Stimulated activated CD4-positive, alpha-beta T cell treated with anti-CD3 and anti-CD28 coated beads, Interleukin-2, amount 100 ng/mL, for 48 hours (primary cell): ENCODE measurements at regions not wholly inside any gene's neighbourhood (a gene's known extent, or its start where the extent isn't known, plus 50 kb on each side); places are given as distances from the start of the nearest gene placed in this dataset.

Experiments
- DNase-seq, 2 donors: peaks; one replicate each; pipeline ENCODE4 v3.0.0-alpha.2; 2020

- DNase-seq: peak; percentile 78 to 80
Observed at GRCh38 chr11:116276051-116277044, 496.4 kb downstream of the BUD13 start.

- DNase-seq: no peak
Observed at GRCh38 chr11:116275635-116276034, 497.2 kb downstream of the BUD13 start.

GRCh38 chr11:116274521-116274920 lies 498.3 kb downstream of the BUD13 start:
- no peak for DNase-seq

GRCh38 chr11:116272181-116272789 lies 500.5 kb downstream of the BUD13 start:
- DNase-seq: no peak

DNA sequence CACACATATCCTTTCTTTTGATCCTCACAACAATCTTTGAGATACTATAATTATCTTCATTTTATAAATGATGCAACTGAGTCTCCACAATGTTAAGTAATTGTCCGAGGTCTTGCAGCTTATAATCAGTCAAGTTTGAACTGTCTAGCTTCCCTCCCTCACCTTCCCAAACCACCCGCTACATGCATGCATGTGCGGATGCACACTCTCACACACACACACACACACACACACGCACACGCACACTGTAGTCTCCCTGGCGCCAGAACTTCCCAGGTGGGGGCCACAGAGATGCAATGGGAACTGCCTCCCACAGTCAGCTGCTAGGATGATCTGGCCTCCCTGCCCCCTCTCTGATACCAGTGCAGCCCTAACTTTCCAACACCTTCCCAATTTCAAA lies 501.3 kb downstream of the BUD13 start:
- DNase-seq: no peak

DNA sequence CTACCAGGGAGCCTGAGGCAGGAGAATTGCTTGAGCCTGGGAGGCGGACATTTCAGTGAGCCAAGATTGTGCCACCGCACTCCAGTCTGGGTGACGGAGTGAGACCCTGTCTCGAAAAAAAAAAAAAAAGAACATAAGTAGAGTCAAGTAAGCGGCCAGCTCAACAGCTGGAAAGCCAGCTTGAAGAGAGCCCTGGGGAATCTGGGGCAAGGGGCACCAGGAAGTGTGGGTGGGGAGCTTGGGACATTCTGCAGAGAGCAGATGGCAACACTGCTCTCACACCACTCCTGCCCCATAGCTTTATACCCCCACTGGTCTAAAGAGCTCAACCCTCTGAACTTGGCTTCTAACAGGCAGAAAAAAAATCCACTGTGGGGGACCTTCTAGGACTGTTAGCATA lies 505.6 kb downstream of the BUD13 start:
- DNase-seq: no peak

DNA sequence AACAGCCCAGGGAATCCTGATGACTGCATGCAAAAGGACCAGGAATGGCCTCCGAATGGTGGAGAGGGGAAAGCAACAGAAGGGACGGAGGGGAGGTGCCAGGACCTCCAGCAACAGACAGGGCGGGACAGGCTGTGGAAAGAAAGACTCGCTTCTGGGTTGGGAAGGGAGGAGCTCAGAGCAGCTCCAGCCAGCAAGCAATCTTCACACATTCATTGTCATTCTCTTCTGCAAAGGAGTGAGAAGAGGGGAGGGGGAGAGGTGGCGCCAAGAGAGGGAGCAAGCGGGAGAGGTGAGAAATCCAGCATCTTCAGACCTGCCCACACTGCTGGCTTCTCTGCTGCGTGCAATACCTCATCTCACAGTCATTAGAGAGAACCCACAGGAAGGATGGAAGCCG lies 509.0 kb downstream of the BUD13 start:
- DNase-seq: no peak

GRCh38 chr11:116263019-116263418 lies 509.8 kb downstream of the BUD13 start:
- DNase-seq: no peak

DNA sequence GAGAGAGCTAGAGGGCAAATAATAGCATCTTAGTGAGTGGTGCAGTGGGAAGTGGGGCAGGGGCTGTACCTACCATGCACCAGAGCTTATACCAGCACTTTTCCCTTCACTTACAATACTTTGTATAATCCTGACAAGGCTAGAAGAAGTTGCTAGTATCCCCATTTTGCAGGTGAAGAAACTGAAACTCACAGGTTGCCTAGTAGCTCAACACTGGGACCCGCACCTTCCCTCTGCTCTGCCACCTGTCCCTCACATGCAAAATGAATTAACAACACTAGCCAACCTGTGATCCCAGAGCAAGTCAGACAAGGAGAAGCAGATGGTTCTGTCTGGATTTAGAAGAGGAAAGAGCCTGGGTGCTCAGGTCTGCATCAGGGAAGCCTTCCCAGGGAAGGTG lies 510.4 kb downstream of the BUD13 start:
- DNase-seq: no peak

- no peak for DNase-seq
Observed at GRCh38 chr11:116261606-116262005, 511.2 kb downstream of the BUD13 start.

- DNase-seq: no peak
Observed at GRCh38 chr11:116258821-116259220, 514.0 kb downstream of the BUD13 start.

DNA sequence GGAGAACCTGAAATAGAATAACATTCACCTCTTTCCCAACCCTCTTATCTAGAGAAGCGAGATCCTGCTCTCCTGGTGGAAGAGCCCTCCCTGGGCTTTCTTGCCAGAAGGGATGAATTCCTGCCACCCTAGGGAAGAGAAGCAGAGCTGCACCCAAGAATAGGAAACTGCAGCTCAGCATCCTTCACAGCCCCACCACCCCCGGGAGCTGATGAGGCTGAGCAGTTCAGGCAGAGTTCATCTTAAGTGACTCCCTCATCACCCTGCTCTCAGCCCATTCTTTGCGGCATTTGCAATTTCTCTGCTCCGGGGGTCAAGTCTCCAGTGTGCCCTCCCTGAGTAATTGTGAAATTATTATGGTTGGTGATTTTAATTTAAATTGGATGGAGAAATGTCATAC lies 514.9 kb downstream of the BUD13 start:
- no peak for DNase-seq

DNA sequence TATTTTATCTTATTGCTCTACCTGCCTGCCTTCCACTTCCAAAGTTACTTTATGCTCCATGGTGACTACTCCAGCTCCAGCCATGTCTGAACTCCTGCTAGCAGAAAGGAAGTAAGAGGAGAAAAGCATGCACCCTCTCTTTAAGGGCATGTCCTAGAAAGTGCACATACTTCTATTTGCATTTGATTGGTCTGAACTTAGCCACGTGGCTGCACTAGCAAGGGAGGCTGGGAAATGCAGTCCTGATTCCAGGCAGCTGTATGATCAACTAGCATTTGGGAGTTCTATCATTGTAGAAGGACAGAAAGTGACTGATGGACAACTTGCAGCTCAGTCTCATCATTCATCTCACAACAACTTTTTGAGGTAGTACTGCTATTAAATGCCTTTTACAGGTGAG lies 515.7 kb downstream of the BUD13 start:
- no peak for DNase-seq

- no peak for DNase-seq
Observed at GRCh38 chr11:116256215-116256614, 516.6 kb downstream of the BUD13 start.

- DNase-seq: no peak
Observed at GRCh38 chr11:116255321-116255953, 517.4 kb downstream of the BUD13 start.

DNA sequence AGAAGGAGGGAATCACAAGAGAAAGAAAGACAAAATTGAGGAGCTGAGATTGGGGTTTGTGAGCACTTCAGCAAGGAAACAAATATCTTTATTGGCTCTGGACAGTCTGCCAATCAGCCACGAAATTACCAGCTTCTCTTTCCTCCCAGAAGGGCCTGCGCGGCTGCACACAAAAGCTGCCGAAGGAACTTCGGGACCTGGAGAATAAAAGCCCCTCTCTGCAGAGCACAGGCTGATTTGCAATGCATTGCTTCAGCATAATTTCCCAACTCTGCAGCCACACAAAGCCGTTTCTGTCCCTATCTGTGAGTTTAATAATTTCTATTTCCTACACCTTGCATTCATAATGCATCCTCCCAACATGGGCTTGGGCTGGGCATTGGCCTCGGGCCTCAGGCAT lies 522.6 kb downstream of the BUD13 start:
- DNase-seq: no peak

GRCh38 chr11:116249561-116249960 lies 523.2 kb downstream of the BUD13 start:
- no peak for DNase-seq

- no peak for DNase-seq
Observed at GRCh38 chr11:116244889-116245288, 527.9 kb downstream of the BUD13 start.

- no peak for DNase-seq
Observed at GRCh38 chr11:116244439-116244838, 528.3 kb downstream of the BUD13 start.

GRCh38 chr11:116243991-116244390 lies 528.8 kb downstream of the BUD13 start:
- no peak for DNase-seq

- DNase-seq: no peak
Observed at GRCh38 chr11:116242006-116242405, 530.8 kb downstream of the BUD13 start.

- DNase-seq: no peak
Observed at GRCh38 chr11:116240710-116241109, 532.1 kb downstream of the BUD13 start.

GRCh38 chr11:116239247-116239646 lies 533.5 kb downstream of the BUD13 start:
- DNase-seq: no peak
